Muscle of leg (tissue), 3 donors: ENCODE measurements at regions not wholly inside any gene's neighbourhood (a gene's known extent, or its start where the extent isn't known, plus 50 kb on each side); places are given as distances from the start of the nearest gene placed in this dataset.
"Not testable (repeated sequence)": the region's sequence is repeated elsewhere in the genome, so short reads cannot be mapped to it uniquely, and the experiment has no call there.

ENCODE experiments used
- DNase-seq: peaks from one replicate; pipeline ENCODE4 v3.0.0; 2013
- H3K27ac ChIP-seq: one replicate; pipeline ENCODE4 v1.5.1; 2013; ENCODE audit warnings: mild to moderate bottlenecking, low read length, control low read depth
- H3K27me3 ChIP-seq: one replicate; pipeline ENCODE4 v1.6.1; 2013; ENCODE audit warnings: low read length; ENCODE audit not compliant: control insufficient read depth, insufficient read depth
- H3K36me3 ChIP-seq: one replicate; pipeline ENCODE4 v1.6.1; 2013; ENCODE audit warnings: low read length; ENCODE audit not compliant: control insufficient read depth, insufficient read depth
- H3K4me1 ChIP-seq: one replicate; pipeline ENCODE4 v1.6.1; 2013; ENCODE audit warnings: low read length; ENCODE audit not compliant: control insufficient read depth, insufficient read depth
- H3K4me3 ChIP-seq: one replicate; pipeline ENCODE4 v1.5.1; 2013; ENCODE audit warnings: low read length, control low read depth
- H3K9me3 ChIP-seq: replicated peaks from 2 replicates; pipeline ENCODE4 v1.6.1; 2013; ENCODE audit warnings: low read depth, low read length; ENCODE audit not compliant: control insufficient read depth
- WGBS: methylation state at CpG from one replicate; pipeline ENCODE4 v1.1.5; 2013; ENCODE audit warnings: missing lambda C conversion rate; ENCODE audit not compliant: insufficient coverage; 5-methylcytosine and 5-hydroxymethylcytosine counted together

GRCh38 chr12:24679126-24679525, 269.8 kb downstream of the BCAT1 start:
- Histone ChIP-seq H3K36me3 (no peaks in the 10 kb centered on the region), H3K27ac (no peak overlapping the region), H3K4me3 (no peak overlapping the region), H3K4me1 (no peaks in the 10 kb centered on the region), H3K9me3 (no peaks in the 10 kb centered on the region), H3K27me3 (no peaks in the 10 kb centered on the region)
- peak; percentile 12 for DNase-seq
- WGBS, result no CpG with 5 or more reads among the region's 3 CpGs

- DNase-seq, result peak; percentile 9
- H3K27ac ChIP-seq, result no peak overlapping the region
- H3K27me3 ChIP-seq, result no peaks in the 10 kb centered on the region
- H3K4me1 ChIP-seq, result no peaks in the 10 kb centered on the region
- WGBS, result 48% methylated on average over 2 of the region's 2 CpGs
- H3K9me3 ChIP-seq, result no peaks in the 10 kb centered on the region
- H3K4me3 ChIP-seq, result no peak overlapping the region
- H3K36me3 ChIP-seq, result no peaks in the 10 kb centered on the region
Observed at GRCh38 chr12:24678436-24678835, 270.5 kb downstream of the BCAT1 start.

- H3K4me1 ChIP-seq, result no peaks in the 10 kb centered on the region
- no peaks in the 10 kb centered on the region for H3K27me3 ChIP-seq
- H3K36me3 ChIP-seq, result no peaks in the 10 kb centered on the region
- DNase-seq, result no peak
- peaks cover 2% of the 10 kb centered on the region for H3K9me3 ChIP-seq
- H3K27ac ChIP-seq, result no peak overlapping the region
- no CpG with 5 or more reads among the region's 2 CpGs for WGBS
- H3K4me3 ChIP-seq, result no peak overlapping the region
Observed at GRCh38 chr12:24668563-24668962, 280.3 kb downstream of the BCAT1 start.

- Histone ChIP-seq H3K9me3 (no peaks in the 10 kb centered on the region), H3K4me1 (no peaks in the 10 kb centered on the region), H3K27ac (no peak overlapping the region), H3K4me3 (no peak overlapping the region), H3K27me3 (no peaks in the 10 kb centered on the region), H3K36me3 (no peaks in the 10 kb centered on the region)
- WGBS, result 100% methylated on average over 2 of the region's 9 CpGs
- DNase-seq, result no peak
Observed at GRCh38 chr12:24664161-24664880, 284.6 kb downstream of the BCAT1 start.

GRCh38 chr12:24661657-24662096, 287.2 kb downstream of the BCAT1 start:
- H3K4me3 ChIP-seq, result no peak overlapping the region
- H3K27ac ChIP-seq, result no peak overlapping the region
- no peaks in the 10 kb centered on the region for H3K4me1 ChIP-seq
- peak; percentile 3 for DNase-seq
- 78% methylated on average over 5 of the region's 5 CpGs for WGBS
- H3K9me3 ChIP-seq, result no peaks in the 10 kb centered on the region
- no peaks in the 10 kb centered on the region for H3K27me3 ChIP-seq
- no peaks in the 10 kb centered on the region for H3K36me3 ChIP-seq

- no peaks in the 10 kb centered on the region for H3K4me1 ChIP-seq
- H3K4me3 ChIP-seq, result no peak overlapping the region
- no peaks in the 10 kb centered on the region for H3K9me3 ChIP-seq
- no CpG with 5 or more reads among the region's 1 CpG for WGBS
- no peaks in the 10 kb centered on the region for H3K27me3 ChIP-seq
- H3K36me3 ChIP-seq, result no peaks in the 10 kb centered on the region
- no peak for DNase-seq
- H3K27ac ChIP-seq, result no peak overlapping the region
Observed at GRCh38 chr12:24659016-24659415, 289.9 kb downstream of the BCAT1 start.

GRCh38 chr12:24654344-24654743, 294.6 kb downstream of the BCAT1 start:
- not testable (repeated sequence) for H3K4me1 ChIP-seq, H3K36me3 ChIP-seq, H3K9me3 ChIP-seq, H3K4me3 ChIP-seq, DNase-seq, H3K27me3 ChIP-seq, H3K27ac ChIP-seq
- no CpG with 5 or more reads among the region's 4 CpGs for WGBS

GRCh38 chr12:24649634-24650033, 299.3 kb downstream of the BCAT1 start:
- Histone ChIP-seq H3K27me3 (no peaks in the 10 kb centered on the region), H3K4me3 (no peak overlapping the region), H3K4me1 (no peaks in the 10 kb centered on the region), H3K27ac (no peak overlapping the region), H3K36me3 (no peaks in the 10 kb centered on the region), H3K9me3 (no peaks in the 10 kb centered on the region)
- DNase-seq, result no peak
- 43% methylated on average over 1 of the region's 4 CpGs for WGBS

GRCh38 chr12:24649209-24649608, 299.7 kb downstream of the BCAT1 start:
- Histone ChIP-seq H3K27me3 (no peaks in the 10 kb centered on the region), H3K36me3 (no peaks in the 10 kb centered on the region), H3K27ac (no peak overlapping the region), H3K4me1 (no peaks in the 10 kb centered on the region), H3K9me3 (no peaks in the 10 kb centered on the region), H3K4me3 (no peak overlapping the region)
- no peak for DNase-seq
- no CpG with 5 or more reads among the region's 3 CpGs for WGBS

- Histone ChIP-seq H3K9me3 (no peaks in the 10 kb centered on the region), H3K36me3 (no peaks in the 10 kb centered on the region), H3K4me3 (no peak overlapping the region), H3K27me3 (no peaks in the 10 kb centered on the region), H3K4me1 (no peaks in the 10 kb centered on the region), H3K27ac (no peak overlapping the region)
- DNase-seq, result no peak
- no CpG with 5 or more reads among the region's 1 CpG for WGBS
Observed at GRCh38 chr12:24645254-24645653, 303.6 kb downstream of the BCAT1 start.
